SJCRH30 (cell line): ENCODE measurements at regions not wholly inside any gene's neighbourhood (a gene's known extent, or its start where the extent isn't known, plus 50 kb on each side); places are given as distances from the start of the nearest gene placed in this dataset.
A peak's percentile ranks its signal among the peaks of the same experiment; 100 is the strongest.

Source experiments
- DNase-seq, 2 experiments: peaks; one replicate each; pipeline ENCODE4 v3.0.0-alpha.2; 2015 to 2020
- H3K27ac ChIP-seq: fragments of 250-450 bp; sonication (Bioruptor Pico); 2 replicates; pipeline ENCODE4 v1.5.1; 2020; ENCODE audit warnings: mild to moderate bottlenecking, moderate library complexity
- H3K27me3 ChIP-seq: fragments of 250-450 bp; sonication (Bioruptor Pico); 2 replicates; pipeline ENCODE4 v1.5.1; 2020; ENCODE audit warnings: mild to moderate bottlenecking, moderate library complexity
- H3K36me3 ChIP-seq: fragments of 250-450 bp; sonication (Bioruptor Pico); 2 replicates; pipeline ENCODE4 v1.5.1; 2020; ENCODE audit warnings: mild to moderate bottlenecking, moderate library complexity
- H3K4me1 ChIP-seq: fragments of 250-450 bp; sonication (Bioruptor Pico); 2 replicates; pipeline ENCODE4 v1.5.1; 2020; ENCODE audit warnings: mild to moderate bottlenecking, moderate library complexity
- H3K4me3 ChIP-seq: fragments of 250-450 bp; sonication (Bioruptor Pico); 2 replicates; pipeline ENCODE4 v1.5.1; 2020; ENCODE audit warnings: mild to moderate bottlenecking, moderate library complexity
- H3K9me3 ChIP-seq: fragments of 250-450 bp; sonication (Bioruptor Pico); replicated peaks from 2 replicates; pipeline ENCODE4 v1.5.1; 2020; ENCODE audit warnings: mild to moderate bottlenecking, moderate library complexity

GRCh38 chr10:60575105-60575504, 185.4 kb upstream of the ANK3 start:
- H3K9me3 ChIP-seq: no peaks in the 10 kb centered on the region
- H3K27me3 ChIP-seq: no peaks in the 10 kb centered on the region
- no peak overlapping the region for H3K4me3 ChIP-seq
- DNase-seq: no peak
- peaks cover 2% of the 10 kb centered on the region; the same call in 1 of the 2 replicates for H3K4me1 ChIP-seq
- H3K27ac ChIP-seq: no peak overlapping the region
- no peaks in the 10 kb centered on the region for H3K36me3 ChIP-seq

- H3K36me3 ChIP-seq: no peaks in the 10 kb centered on the region
- no peaks in the 10 kb centered on the region for H3K27me3 ChIP-seq
- no peak overlapping the region for H3K4me3 ChIP-seq
- H3K9me3 ChIP-seq: no peaks in the 10 kb centered on the region
- H3K4me1 ChIP-seq: peaks cover 2% of the 10 kb centered on the region; the same call in 1 of the 2 replicates
- no peak overlapping the region for H3K27ac ChIP-seq
- DNase-seq: no peak
Observed at GRCh38 chr10:60574388-60574787, 184.7 kb upstream of the ANK3 start.

GRCh38 chr10:60573336-60573735, 183.7 kb upstream of the ANK3 start:
- Histone ChIP-seq H3K27me3 (no peaks in the 10 kb centered on the region), H3K36me3 (no peaks in the 10 kb centered on the region), H3K9me3 (no peaks in the 10 kb centered on the region), H3K4me1 (peaks cover 2% of the 10 kb centered on the region; the same call in 1 of the 2 replicates), H3K27ac (no peak overlapping the region), H3K4me3 (no peak overlapping the region)
- DNase-seq: peak; percentile 19 to 53

GRCh38 chr10:60572511-60573194, 183.0 kb upstream of the ANK3 start:
- no peak overlapping the region; the same call in 1 of the 2 replicates for H3K27ac ChIP-seq
- peak; percentile 48 to 68 for DNase-seq

GRCh38 chr10:60570896-60571295, 181.2 kb upstream of the ANK3 start:
- no peak for DNase-seq
- Histone ChIP-seq H3K36me3 (no peaks in the 10 kb centered on the region), H3K27me3 (no peaks in the 10 kb centered on the region), H3K27ac (no peak overlapping the region), H3K4me3 (no peak overlapping the region), H3K9me3 (no peaks in the 10 kb centered on the region), H3K4me1 (peaks cover 2% of the 10 kb centered on the region; the same call in 1 of the 2 replicates)

More at GRCh38 chr10:60572511-60573194, 183.0 kb upstream of the ANK3 start:
- Histone ChIP-seq H3K4me1 (peaks cover 2% of the 10 kb centered on the region; the same call in 1 of the 2 replicates), H3K9me3 (no peaks in the 10 kb centered on the region), H3K36me3 (no peaks in the 10 kb centered on the region), H3K27me3 (no peaks in the 10 kb centered on the region), H3K4me3 (peak overlapping the region; percentile 51)

GRCh38 chr10:60570272-60570865, 180.7 kb upstream of the ANK3 start:
- no peak for DNase-seq
- no peaks in the 10 kb centered on the region for H3K27me3 ChIP-seq
- no peak overlapping the region for H3K4me3 ChIP-seq
- no peaks in the 10 kb centered on the region for H3K36me3 ChIP-seq
- no peak overlapping the region for H3K27ac ChIP-seq
- peaks cover 2% of the 10 kb centered on the region; the same call in 1 of the 2 replicates for H3K4me1 ChIP-seq
- H3K9me3 ChIP-seq: no peaks in the 10 kb centered on the region

GRCh38 chr10:60569681-60570080, 180.0 kb upstream of the ANK3 start:
- H3K36me3 ChIP-seq: no peaks in the 10 kb centered on the region
- DNase-seq: no peak

GRCh38 chr10:60566096-60566495, 176.4 kb upstream of the ANK3 start:
- no peaks in the 10 kb centered on the region for H3K9me3 ChIP-seq
- H3K27ac ChIP-seq: no peak overlapping the region
- DNase-seq: no peak
- no peaks in the 10 kb centered on the region for H3K27me3 ChIP-seq
- no peaks in the 10 kb centered on the region for H3K4me1 ChIP-seq
- no peaks in the 10 kb centered on the region for H3K36me3 ChIP-seq
- no peak overlapping the region for H3K4me3 ChIP-seq

More at GRCh38 chr10:60569681-60570080, 180.0 kb upstream of the ANK3 start:
- Histone ChIP-seq H3K9me3 (no peaks in the 10 kb centered on the region), H3K27ac (no peak overlapping the region), H3K4me1 (peaks cover 2% of the 10 kb centered on the region; the same call in 1 of the 2 replicates), H3K27me3 (no peaks in the 10 kb centered on the region), H3K4me3 (no peak overlapping the region)

GRCh38 chr10:60565492-60565891, 175.8 kb upstream of the ANK3 start:
- H3K4me1 ChIP-seq: no peaks in the 10 kb centered on the region
- H3K9me3 ChIP-seq: no peaks in the 10 kb centered on the region
- H3K4me3 ChIP-seq: no peak overlapping the region
- DNase-seq: no peak
- no peak overlapping the region for H3K27ac ChIP-seq
- no peaks in the 10 kb centered on the region for H3K27me3 ChIP-seq
- no peaks in the 10 kb centered on the region for H3K36me3 ChIP-seq

GRCh38 chr10:60564475-60564874, 174.8 kb upstream of the ANK3 start:
- Histone ChIP-seq H3K36me3 (no peaks in the 10 kb centered on the region), H3K27me3 (no peaks in the 10 kb centered on the region), H3K4me1 (no peaks in the 10 kb centered on the region), H3K27ac (no peak overlapping the region), H3K9me3 (no peaks in the 10 kb centered on the region), H3K4me3 (no peak overlapping the region)
- DNase-seq: no peak

- no peaks in the 10 kb centered on the region for H3K4me1 ChIP-seq
- no peaks in the 10 kb centered on the region for H3K36me3 ChIP-seq
- DNase-seq: no peak
- no peak overlapping the region for H3K27ac ChIP-seq
- H3K4me3 ChIP-seq: no peak overlapping the region
- H3K27me3 ChIP-seq: no peaks in the 10 kb centered on the region
- H3K9me3 ChIP-seq: no peaks in the 10 kb centered on the region
Observed at GRCh38 chr10:60560451-60560850, 170.8 kb upstream of the ANK3 start.

GRCh38 chr10:60555700-60556099, 166.0 kb upstream of the ANK3 start:
- Histone ChIP-seq H3K4me3 (no peak overlapping the region), H3K27ac (no peak overlapping the region), H3K27me3 (no peaks in the 10 kb centered on the region), H3K4me1 (no peaks in the 10 kb centered on the region), H3K9me3 (no peaks in the 10 kb centered on the region), H3K36me3 (no peaks in the 10 kb centered on the region)
- no peak for DNase-seq

- peak in 1 of 2 experiments; percentile 7 for DNase-seq
Observed at GRCh38 chr10:60549686-60550085, 160.0 kb upstream of the ANK3 start.

GRCh38 chr10:60542657-60543056, 153.0 kb upstream of the ANK3 start:
- H3K27ac ChIP-seq: no peak overlapping the region
- no peaks in the 10 kb centered on the region for H3K36me3 ChIP-seq
- no peaks in the 10 kb centered on the region for H3K27me3 ChIP-seq
- no peak for DNase-seq
- H3K4me3 ChIP-seq: no peak overlapping the region
- no peaks in the 10 kb centered on the region for H3K9me3 ChIP-seq
- 0 out of 2 replicates have a peak, but pooled peaks cover under 1% of the 10 kb centered on the region for H3K4me1 ChIP-seq

More at GRCh38 chr10:60549686-60550085, 160.0 kb upstream of the ANK3 start:
- no peaks in the 10 kb centered on the region for H3K4me1 ChIP-seq
- no peak overlapping the region for H3K27ac ChIP-seq
- no peak overlapping the region for H3K4me3 ChIP-seq
- H3K36me3 ChIP-seq: no peaks in the 10 kb centered on the region
- H3K27me3 ChIP-seq: no peaks in the 10 kb centered on the region
- no peaks in the 10 kb centered on the region for H3K9me3 ChIP-seq

- H3K27ac ChIP-seq: no peak overlapping the region
- peaks cover 12% of the 10 kb centered on the region for H3K4me1 ChIP-seq
- DNase-seq: no peak
- no peaks in the 10 kb centered on the region for H3K27me3 ChIP-seq
- no peak overlapping the region for H3K4me3 ChIP-seq
- no peaks in the 10 kb centered on the region for H3K9me3 ChIP-seq
- no peaks in the 10 kb centered on the region for H3K36me3 ChIP-seq
Observed at GRCh38 chr10:60541451-60541850, 151.8 kb upstream of the ANK3 start.
